Coronary artery (tissue), 2 donors: ENCODE measurements at regions not wholly inside any gene's neighbourhood (a gene's known extent, or its start where the extent isn't known, plus 50 kb on each side); places are given as distances from the start of the nearest gene placed in this dataset.

ENCODE experiments used
- DNase-seq: peaks from one replicate; pipeline ENCODE4 v3.0.0-alpha.2; 2017; ENCODE audit warnings: low spot score
- H3K27ac ChIP-seq, 2 donors: fragments of 200-600 bp; sonication (generic); one replicate each; pipeline ENCODE4 v1.5.1; 2016 to 2019
- H3K4me3 ChIP-seq: fragments of 200-600 bp; sonication (generic); 2 replicates; pipeline ENCODE4 v1.5.1; 2016; ENCODE audit warnings: mild to moderate bottlenecking, moderate library complexity
- CTCF ChIP-seq: fragments of 200-600 bp; sonication (generic); IDR thresholded peaks from one replicate; pipeline ENCODE4 v1.5.1; 2019; ENCODE audit warnings: antibody characterized with exemption

GRCh38 chr10:129165076-129165720, 301.8 kb upstream of the MGMT start:
- H3K4me3 ChIP-seq = no peak overlapping the region
- H3K27ac ChIP-seq = no peak overlapping the region
- no peak for TF ChIP-seq CTCF
- DNase-seq = no peak

GRCh38 chr10:129165770-129166169, 301.3 kb upstream of the MGMT start:
- TF ChIP-seq CTCF = no peak
- no peak overlapping the region for H3K27ac ChIP-seq
- no peak for DNase-seq
- no peak overlapping the region for H3K4me3 ChIP-seq

- no peak overlapping the region for H3K4me3 ChIP-seq
- no peak for TF ChIP-seq CTCF
- no peak overlapping the region for H3K27ac ChIP-seq
- no peak for DNase-seq
These were observed 298.4 kb upstream of the MGMT start for GRCh38 chr10:129168660-129169059.

GRCh38 chr10:129169115-129169514, 297.9 kb upstream of the MGMT start:
- Histone ChIP-seq H3K27ac (no peak overlapping the region), H3K4me3 (no peak overlapping the region)
- no peak for TF ChIP-seq CTCF
- DNase-seq = no peak

GRCh38 chr10:129170812-129171211, 296.2 kb upstream of the MGMT start:
- no peak for DNase-seq
- no peak overlapping the region for H3K4me3 ChIP-seq
- no peak overlapping the region for H3K27ac ChIP-seq
- TF ChIP-seq CTCF = no peak

- H3K27ac ChIP-seq = no peak overlapping the region
- no peak for DNase-seq
- TF ChIP-seq CTCF = no peak
- no peak overlapping the region for H3K4me3 ChIP-seq
These were observed 295.2 kb upstream of the MGMT start for GRCh38 chr10:129171812-129172211.

- no peak overlapping the region for H3K4me3 ChIP-seq
- no peak overlapping the region for H3K27ac ChIP-seq
- no peak for TF ChIP-seq CTCF
- no peak for DNase-seq
These were observed 292.6 kb upstream of the MGMT start for GRCh38 chr10:129174232-129175014.
